GM19438 (cell line): ENCODE measurements at regions not wholly inside any gene's neighbourhood (a gene's known extent, or its start where the extent isn't known, plus 50 kb on each side); places are given as distances from the start of the nearest gene placed in this dataset.
"Not testable (repeated sequence)": the region's sequence is repeated elsewhere in the genome, so short reads cannot be mapped to it uniquely, and the experiment has no call there.

Source experiments
- ATAC-seq: cut with Tn5 transposase; IDR thresholded peaks from one replicate; pipeline ENCODE4 v1.9.1; 2021; ENCODE audit warnings: low read depth; ENCODE audit not compliant: unreplicated experiment

DNA sequence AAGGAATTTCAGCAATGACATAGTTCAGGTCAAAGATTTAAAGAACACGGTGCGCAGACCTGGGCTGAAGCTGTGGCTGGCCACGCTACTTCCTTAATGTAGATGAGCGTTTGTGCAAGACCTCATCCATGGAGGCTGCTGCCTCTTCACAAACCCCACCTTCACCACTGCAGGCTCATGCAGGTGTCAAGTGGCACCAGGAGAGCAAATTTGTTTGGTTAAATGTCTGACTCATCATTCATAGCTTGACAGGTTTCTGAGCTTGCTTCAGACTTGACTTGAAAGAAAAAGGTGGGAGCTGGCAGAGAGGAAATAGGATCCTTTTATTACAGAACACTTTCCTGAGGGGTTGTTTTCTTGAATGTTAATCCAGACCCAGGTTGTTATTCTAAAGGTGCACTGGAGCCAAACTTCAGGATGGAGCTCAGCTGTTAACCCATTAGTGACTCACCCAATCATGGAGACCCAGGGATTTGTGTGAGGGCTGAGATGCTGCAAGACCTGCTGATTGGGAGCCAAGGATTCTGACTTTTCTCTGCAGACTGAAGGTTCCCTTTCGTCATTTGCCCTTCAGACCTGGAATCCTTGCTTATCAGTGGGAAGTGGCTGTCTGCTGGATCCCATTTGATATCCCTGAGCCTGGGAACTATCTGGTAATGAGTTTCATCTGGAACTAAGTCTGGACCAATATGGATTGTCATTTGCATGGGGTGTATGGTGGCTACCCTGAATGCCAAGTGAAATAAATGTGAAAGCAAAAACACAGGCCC lies 315.3 kb downstream of the PTTG2 start:
- no peak for ATAC-seq

DNA sequence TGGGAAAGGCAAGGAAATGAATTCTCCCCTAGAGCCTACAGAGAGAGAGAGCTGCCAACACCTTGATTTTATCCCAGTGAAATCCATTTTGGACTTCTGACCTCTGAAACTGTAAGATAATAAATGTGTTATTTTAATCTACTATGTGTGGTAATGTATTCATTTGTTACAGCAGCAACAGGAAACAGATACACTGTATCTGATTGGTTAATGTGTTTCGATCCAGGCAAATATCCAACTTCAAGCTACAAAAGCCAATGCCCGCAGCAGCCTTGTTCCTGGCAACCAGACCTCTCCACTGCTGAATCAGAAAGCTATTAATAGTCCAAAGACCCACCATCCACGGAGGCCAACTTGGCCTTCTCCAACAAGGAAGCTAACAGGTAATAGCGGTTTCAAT lies 318.1 kb downstream of the PTTG2 start:
- ATAC-seq, result no peak

DNA sequence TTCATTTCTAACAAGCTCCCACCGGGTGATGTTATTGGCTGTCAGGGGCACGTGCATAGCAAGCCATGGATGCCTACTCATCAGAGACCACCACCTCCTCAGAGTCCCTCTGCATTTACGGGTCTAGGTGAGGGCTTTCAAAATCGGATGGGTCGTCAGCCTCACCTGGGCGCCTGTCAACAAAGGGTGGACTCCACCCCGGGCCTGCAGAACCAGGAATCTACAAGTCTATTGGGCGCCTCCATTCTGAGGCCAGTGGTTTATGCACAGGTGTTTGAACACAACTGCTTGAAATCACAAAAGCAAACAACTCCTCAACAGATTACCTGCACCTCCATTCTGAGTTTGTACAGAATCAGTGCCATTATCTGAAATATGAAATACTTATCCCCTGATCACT lies 318.9 kb downstream of the PTTG2 start:
- ATAC-seq, result no peak

DNA sequence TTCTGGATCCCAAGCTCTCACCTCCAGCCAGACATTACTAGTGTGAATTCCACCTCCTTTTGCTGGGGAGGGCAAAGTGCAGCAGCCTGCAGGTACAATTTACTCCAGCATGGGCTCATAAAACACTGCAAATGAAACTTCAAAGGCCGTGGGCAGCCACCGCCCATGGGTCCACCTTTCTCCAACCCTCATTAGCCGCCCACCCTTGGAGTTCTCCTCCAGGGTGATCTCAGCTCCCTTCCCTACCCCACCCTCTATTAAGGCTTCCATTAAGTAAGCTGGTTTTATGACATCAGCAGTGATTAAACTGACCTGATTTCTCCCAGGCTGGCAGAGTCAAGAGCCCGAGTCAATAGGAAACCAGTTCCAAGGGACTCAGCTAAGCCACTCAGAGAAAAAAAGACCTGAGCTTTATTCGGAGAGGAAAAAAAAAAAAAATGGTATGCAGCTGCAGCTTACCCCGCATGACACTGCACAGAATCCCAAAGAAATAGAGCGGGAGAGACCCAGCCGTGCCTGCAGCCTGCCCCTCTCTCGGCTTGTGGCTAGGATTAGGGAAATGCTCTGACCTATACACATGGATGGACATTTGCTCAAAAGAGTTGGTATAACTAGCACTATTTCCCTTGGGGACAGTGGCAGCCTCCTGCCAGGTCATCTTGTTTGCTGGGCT lies 319.6 kb downstream of the PTTG2 start:
- no peak for ATAC-seq

DNA sequence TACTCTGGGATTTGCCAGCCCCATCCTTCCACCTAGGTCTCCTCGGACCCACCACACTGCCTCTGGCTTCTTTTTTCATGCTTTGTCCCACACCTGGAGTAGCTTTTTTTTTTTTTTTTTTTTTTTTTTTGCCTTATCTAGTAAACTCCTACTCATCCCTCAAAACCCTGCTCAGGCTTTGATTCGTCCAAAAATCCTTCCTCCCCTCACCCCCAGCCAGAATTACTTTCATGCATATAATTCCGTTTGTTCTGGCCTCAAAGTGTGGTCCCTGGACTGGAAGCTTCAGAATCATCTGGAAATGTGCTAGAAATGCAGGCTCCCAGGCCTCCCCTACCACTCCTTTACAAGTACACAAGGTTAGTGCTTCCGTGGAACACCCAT lies 320.1 kb downstream of the PTTG2 start:
- ATAC-seq, result no peak

DNA sequence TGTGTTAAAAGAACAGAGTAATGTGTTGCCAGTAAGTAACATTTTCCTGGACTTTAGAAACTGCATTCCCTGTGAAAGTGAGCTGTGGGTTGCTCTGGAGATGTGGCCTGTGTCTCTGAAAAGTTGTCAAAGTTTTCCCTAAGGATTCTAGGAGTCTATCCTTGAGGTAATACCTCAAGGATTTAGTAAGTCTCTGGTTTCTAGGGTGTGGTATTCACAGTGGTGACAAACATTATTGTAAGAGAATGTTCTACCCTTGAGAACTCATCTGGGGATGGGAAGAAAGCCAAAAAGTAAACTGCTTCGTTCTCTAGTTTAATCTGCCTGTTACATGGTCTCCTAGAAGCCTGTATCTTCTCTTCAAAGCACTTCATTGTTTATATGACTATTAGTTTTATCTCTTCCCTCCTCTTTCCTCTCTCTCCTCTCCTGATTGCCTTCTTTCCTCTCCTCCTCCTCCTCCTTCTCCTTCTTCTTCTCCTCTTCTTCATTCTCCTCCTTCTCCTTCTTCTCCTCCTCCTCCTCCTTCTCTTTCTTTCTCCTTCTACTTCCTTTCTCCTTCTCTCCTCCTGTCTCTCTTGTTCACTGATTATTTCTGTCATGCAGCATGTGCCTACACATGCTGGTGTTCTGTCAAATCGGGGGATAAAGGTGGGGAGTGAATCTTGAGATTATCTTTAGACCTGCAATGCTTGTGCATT lies 321.3 kb downstream of the PTTG2 start:
- ATAC-seq, result no peak

DNA sequence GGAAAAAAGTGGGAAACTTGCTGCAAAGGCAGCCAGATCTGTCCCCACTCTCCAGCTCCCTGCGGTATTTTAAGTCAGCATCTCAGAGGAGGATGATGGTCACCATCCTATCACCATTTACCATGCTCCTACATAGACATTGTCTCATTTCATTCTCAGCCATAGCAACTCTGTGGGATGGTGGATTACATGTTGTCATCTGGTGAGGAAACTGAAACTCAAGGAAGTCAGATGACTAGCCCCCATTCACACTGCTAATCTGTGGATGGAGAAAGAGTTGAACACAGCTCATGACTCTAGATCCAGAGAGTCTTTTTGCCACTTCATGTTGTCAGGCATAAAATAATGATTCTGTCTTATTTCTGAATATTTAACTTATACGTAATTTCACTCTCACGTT lies 323.5 kb downstream of the PTTG2 start:
- ATAC-seq, result no peak

DNA sequence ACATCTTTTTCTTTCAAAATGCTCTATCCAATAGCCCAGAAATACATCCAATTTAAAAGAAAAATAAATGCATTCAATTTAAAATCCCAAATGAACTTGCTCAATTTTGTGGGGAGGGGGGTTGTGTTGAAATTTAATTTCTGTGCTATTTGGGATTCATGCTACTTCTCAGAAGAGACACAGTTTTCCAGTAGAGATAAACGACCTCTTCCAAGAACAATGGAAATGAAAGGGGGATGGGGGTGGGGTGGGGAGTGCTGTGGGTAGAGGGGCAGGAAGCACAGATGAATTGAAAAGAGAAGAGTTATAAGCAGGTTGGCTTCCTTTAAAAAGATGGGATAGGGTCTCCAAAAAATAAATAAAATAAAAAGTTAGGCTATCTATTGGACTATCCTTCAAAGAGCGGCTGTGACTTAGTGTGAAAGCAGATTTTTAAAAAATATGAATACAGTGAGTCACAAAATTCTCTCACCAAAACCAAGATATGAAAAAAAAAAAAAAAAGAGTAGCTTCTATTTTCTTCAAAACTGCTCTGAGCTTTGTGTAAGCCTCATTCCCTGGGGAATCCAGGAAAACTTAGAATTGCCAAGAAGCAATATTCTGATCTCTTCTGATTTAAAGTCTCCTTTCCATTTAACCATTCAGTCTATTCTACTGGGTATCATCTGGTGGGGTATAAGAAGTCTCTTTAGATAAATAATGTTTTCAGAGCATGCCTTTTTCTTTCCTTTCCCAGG lies 324.3 kb downstream of the PTTG2 start:
- no peak for ATAC-seq

DNA sequence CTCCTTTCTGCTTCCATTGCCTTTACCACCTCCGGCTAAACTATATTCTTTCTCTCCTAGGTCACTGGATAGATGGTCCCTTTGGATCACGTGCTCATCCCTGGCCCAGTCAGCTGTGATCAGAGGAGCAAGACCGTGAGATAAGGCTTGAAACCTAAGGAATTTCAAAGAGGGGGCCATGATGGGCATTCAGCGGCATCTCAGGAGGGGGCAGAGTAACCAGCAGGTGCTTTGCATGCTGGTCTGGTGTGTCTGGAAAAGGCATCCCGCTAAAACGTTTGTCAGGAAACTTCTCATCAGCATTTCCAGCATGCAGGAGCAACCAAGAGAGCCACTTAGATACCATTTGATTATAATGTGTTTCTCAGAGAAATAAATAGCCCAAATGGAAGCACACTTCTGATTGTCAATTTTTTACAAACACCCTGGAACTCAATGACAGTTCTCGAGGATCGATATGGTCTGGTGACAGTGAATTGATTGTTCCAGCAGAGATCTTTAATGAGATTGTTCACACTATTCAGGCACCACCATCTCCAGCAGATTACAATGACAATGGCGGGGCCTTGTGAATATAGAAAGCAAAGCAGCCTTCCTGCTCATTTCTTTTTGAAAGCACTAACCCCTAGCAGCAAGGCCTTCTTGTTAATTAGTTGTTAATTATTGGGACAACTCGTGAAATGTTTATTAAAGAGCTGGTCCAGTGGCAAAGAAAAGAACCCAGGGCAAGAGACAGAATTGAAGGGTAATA lies 327.1 kb downstream of the PTTG2 start:
- no peak for ATAC-seq

DNA sequence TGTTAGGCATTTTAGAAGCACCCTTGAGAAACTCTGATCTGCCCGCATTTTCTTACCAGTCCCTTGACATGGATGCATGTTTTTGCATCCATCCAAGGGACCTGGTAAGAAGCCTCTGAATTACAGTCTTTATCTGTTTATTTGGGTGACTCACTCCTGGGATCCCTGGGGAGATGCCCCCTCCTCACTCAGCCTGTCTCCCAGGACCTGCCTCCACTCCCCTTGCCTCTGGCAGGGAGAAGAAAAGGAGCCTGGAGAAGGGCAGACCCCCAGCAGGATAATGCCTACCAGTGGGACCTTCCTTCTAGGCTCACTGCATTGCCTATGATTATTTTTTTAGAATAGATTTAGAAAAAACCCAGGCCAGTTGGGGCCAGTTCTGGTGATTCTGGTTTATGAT lies 329.4 kb downstream of the PTTG2 start:
- no peak for ATAC-seq

DNA sequence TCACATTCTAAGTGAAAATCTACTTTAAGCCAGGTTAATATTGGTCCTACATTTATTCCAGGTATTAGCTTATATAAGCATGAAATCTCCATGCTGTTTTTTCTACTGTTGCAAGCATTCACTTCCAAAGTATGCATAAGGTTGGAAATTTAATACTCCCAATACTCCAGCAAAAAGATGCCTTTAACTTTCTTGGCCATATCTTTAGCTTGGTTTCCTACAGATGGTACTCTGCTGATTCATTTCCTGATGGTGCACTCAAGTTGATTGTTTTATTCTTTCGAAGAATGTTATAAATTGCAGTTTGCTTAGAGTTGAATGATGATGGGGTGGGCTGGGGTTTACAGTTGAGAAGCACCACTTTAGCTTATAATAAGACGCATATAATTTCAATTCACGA lies 330.2 kb downstream of the PTTG2 start:
- ATAC-seq, result no peak

DNA sequence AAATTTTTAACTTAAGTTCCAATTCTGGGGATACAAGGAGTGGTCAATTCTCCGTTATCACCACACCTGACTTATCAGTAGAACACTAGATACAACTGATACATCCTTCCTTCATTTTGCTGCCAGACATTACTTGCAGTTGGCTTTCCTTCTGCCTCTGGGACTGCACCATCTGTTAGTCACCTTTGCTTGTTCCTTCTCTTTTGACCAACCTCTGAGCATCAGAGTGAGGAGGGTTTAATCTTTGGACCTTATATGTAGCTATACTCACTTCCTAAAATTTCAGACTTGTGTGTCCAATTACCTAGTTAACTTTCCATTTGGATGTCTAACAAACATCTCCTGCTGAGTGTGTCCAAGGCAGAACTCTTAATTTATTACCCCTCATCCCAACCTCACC lies 330.7 kb downstream of the PTTG2 start:
- ATAC-seq, result no peak

DNA sequence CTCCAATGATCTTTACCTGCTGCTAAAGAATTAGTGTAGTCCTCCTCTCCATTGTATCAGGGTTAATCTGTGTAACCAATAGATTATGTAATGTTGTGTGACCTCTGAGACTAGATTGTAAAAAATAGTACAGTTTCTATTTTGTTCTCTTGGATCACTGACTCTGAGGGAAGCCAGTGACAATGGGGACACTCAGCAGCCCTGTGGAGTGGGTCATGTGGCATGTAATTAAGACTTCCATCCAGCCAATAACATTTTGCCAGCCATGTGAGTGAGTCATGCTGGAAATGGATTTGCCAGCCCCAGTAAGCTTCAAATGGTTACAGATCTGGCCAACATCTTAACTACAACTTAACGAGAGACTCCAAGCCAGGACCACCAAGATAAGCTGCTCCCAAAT lies 332.3 kb downstream of the PTTG2 start:
- no peak for ATAC-seq

DNA sequence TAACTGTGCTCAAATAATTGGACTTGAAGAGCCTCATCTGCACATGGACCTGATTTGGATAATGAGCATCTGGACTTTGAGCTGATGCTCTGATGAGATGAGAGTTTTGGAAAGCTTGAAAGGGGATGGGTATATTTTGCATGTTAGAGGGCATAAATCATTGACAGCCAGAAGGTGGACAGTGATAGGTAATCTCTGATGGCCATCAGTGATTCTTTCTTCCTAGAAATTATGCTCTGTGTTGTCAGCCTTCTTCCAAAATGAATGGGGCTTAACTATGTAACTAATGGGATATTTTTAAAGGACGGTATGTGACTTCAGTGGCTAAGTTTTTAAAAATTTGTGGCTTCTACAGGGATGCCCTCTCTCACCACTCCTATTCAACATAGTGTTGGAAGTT lies 334.0 kb downstream of the PTTG2 start:
- no peak for ATAC-seq

DNA sequence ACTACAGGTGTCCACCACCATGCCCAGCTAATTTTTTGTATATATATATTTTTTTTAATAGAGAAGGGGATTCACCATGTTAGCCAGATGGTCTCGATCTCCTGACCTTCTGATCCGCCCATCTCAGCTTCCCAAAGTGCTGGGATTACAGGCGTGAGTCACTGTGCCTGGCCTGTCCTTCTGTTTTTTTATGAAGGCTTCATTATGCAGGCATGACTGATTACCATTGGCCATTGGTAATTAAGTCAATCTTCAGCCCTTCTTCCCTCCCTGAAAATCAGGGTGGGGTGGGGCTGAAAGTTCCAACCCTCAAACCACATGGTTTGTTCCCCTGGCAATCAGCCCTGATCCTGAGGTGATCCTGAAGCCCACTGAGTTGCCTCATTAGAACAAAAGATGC lies 336.9 kb downstream of the PTTG2 start:
- no peak for ATAC-seq

DNA sequence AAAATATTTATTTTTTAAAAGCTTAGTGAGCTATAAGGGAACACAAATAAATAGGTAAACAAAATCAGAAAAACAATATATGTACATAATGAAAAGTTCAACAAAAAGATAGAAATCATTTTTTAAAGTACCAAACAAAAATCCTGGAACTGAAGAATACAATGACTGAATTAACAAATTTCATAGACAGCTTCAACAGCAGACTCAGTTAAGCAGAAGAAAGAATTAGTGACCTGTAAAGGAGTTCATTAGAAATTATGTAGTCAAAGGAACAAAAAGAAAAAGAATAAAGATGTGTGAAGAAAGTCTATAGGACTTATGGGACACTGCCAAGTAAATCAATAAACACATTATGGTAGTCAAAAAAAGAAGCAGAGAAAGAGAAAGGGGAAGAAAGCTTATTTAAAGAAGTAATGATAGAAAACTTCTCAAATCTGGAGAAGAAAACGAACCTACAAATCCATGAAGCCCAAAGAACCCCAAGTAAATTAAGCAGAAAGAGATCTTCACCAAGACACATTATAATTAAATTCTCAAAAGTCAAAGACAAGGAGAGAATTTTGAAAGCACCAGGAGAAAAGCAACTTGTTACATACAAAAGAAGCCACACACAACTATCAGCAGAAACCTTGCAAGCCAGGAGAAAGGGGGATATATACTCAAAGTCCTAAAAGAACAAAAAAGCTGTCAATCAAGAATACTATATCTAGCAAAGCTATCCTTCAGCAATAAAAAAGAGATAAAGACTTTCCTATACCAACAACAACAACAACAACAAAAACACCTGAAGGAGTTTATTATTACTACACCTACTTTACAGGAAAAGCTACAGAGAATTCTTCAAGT lies 338.9 kb downstream of the PTTG2 start:
- no peak for ATAC-seq

DNA sequence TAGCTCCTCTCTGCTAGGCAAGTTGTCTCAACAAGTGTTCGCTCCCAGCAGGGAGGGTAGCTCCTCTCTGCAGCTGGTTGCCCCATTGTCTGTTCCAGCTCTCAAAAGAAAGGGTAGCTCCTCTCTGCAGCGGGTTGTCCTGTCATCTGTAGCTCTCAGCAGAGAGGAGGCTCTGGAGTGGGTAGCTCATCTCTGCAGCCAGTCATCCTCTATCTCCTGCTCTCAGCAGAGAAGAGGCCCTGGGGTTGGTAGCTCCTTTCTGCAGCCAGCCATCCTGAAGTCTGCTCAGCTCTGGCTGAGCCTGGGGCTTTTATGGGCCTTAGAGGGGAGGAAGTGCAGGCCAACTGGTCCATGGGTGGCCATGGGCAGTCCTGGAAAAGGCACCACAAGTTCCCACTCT lies 342.7 kb downstream of the PTTG2 start:
- no peak for ATAC-seq

DNA sequence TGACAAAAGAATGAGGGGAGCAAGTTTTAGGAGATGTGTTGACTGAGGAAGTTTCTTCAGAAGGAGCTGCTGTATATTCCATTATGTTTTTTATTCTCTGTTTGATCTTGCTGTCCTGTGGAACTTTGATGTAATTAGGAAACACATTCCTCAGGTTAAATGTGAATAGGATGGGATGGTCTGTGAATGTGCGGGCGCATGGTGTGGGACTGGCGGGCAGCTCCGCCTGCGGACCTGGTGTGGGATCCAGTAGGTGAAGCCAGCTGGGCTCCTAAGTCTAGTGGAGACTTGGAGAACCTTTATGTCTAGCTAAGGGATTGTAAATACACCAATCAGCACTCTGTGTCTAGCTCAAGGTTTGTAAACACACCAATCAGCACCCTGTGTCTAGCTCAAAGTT lies 344.3 kb downstream of the PTTG2 start:
- ATAC-seq, result not testable (repeated sequence)

DNA sequence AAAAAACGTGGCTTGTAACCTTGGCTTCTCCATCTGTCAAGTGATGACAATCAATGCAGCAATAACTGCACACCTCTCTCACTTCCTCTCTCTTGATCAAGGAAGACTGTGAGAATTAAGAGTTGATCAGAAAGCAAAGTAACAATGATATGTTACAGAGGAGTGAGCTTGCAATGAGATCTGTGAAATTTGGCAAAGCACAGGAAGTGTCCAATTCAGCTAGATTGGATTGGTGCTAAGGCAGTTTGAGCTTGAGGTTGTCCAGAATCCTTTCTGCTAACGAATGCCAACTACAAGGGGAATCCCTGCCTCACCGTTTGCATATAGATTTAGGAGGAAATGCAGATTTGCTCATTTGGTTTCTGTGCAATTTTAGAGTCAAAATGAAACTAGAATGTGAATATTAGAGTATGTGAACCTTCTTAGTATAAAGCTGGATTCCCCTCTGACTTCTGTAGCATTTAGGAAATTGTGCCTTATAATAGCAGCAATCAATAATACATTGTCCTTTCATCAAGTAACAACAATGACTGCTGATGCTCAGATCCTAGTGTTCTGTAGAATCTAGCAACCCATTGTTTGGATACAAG lies 346.4 kb downstream of the PTTG2 start:
- peak; percentile 57 for ATAC-seq
